ENCODE measurements at regions not wholly inside any gene's neighbourhood (a gene's known extent, or its start where the extent isn't known, plus 50 kb on each side); places are given as distances from the start of the nearest gene placed in this dataset.
"Not testable (repeated sequence)": the region's sequence is repeated elsewhere in the genome, so short reads cannot be mapped to it uniquely, and the experiment has no call there.

DNA sequence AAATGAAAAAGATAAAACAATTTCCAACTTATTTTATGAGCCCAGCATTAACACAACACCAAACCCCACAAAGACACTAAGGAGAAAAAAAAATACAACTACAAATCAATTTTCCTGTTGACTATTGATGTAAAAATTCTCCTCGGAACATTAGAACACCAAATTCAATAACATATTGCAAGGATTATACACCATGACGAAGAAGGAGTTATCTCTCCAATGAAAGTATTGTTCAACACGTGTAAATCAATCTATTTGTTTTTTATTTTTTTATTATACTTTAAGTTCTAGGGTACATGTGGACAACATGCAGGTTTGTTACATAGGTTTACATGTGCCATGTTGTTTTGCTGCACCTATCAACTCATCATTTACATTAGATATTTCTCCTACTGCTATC lies 1632.3 kb downstream of the SPATA31A7 start:
- TF ChIP-seq, protein P1, sequence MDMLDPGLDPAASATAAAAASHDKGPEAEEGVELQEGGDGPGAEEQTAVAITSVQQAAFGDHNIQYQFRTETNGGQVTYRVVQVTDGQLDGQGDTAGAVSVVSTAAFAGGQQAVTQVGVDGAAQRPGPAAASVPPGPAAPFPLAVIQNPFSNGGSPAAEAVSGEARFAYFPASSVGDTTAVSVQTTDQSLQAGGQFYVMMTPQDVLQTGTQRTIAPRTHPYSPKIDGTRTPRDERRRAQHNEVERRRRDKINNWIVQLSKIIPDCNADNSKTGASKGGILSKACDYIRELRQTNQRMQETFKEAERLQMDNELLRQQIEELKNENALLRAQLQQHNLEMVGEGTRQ (IDR thresholded peaks at IDR 0.05), result not testable (repeated sequence)
- TF ChIP-seq, protein P2, sequence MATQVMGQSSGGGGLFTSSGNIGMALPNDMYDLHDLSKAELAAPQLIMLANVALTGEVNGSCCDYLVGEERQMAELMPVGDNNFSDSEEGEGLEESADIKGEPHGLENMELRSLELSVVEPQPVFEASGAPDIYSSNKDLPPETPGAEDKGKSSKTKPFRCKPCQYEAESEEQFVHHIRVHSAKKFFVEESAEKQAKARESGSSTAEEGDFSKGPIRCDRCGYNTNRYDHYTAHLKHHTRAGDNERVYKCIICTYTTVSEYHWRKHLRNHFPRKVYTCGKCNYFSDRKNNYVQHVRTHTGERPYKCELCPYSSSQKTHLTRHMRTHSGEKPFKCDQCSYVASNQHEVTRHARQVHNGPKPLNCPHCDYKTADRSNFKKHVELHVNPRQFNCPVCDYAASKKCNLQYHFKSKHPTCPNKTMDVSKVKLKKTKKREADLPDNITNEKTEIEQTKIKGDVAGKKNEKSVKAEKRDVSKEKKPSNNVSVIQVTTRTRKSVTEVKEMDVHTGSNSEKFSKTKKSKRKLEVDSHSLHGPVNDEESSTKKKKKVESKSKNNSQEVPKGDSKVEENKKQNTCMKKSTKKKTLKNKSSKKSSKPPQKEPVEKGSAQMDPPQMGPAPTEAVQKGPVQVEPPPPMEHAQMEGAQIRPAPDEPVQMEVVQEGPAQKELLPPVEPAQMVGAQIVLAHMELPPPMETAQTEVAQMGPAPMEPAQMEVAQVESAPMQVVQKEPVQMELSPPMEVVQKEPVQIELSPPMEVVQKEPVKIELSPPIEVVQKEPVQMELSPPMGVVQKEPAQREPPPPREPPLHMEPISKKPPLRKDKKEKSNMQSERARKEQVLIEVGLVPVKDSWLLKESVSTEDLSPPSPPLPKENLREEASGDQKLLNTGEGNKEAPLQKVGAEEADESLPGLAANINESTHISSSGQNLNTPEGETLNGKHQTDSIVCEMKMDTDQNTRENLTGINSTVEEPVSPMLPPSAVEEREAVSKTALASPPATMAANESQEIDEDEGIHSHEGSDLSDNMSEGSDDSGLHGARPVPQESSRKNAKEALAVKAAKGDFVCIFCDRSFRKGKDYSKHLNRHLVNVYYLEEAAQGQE (IDR thresholded peaks at IDR 0.05), result not testable (repeated sequence)
- TF ChIP-seq EP300 (IDR thresholded peaks at IDR 0.05); RAD21 (conservative IDR thresholded peaks at IDR 0.05 in 1 of 2, IDR thresholded peaks at IDR 0.05 in 1 of 2); CEBPB (IDR thresholded peaks at IDR 0.05); FOSL2 (IDR thresholded peaks at IDR 0.05); FOSL2 (CRISPR knock-in tag; IDR thresholded peaks at IDR 0.05); HDAC2 (IDR thresholded peaks at IDR 0.05): not testable (repeated sequence)
